ENCODE measurements at regions not wholly inside any gene's neighbourhood (a gene's known extent, or its start where the extent isn't known, plus 50 kb on each side); places are given as distances from the start of the nearest gene placed in this dataset.

GRCh38 chr1:90488451-90488850 is 228.7 kb downstream of the BARHL2 start:
- TF ChIP-seq GATA2 (IDR thresholded peaks at IDR 0.05; ENCODE audit: insufficient read depth, insufficient read length, low read depth, low read length), result no peak
- TF ChIP-seq JUN (IDR thresholded peaks at IDR 0.05; ENCODE audit: borderline replicate concordance, insufficient read depth, insufficient read length, low read depth), result no peak
- no peak for TF ChIP-seq CTCF (IDR thresholded peaks at IDR 0.05; ENCODE audit: extremely low read depth in 1 of 2, insufficient read depth in 1 of 2, low read depth in 1 of 2, low read length in 2 of 2)
- TF ChIP-seq EZH2 (IDR thresholded peaks at IDR 0.05; ENCODE audit: borderline replicate concordance, low read depth, low read length, severe bottlenecking), result no peak
- TF ChIP-seq POLR2A (IDR thresholded peaks at IDR 0.05; ENCODE audit: low read depth, low read length), result no peak
- DNase-seq (ENCODE audit: low read depth, low spot score), result no peak
- no TSS peak for BruUV-seq (replicated peaks)
- Histone ChIP-seq H4K20me1 (replicated peaks; ENCODE audit: control insufficient read depth, extremely low read depth, insufficient read depth, low read length) (no peaks in the 10 kb centered on the region), H3K27ac (ENCODE audit: insufficient read depth, low read depth, low read length) (no peak overlapping the region), H3K27me3 (ENCODE audit: control insufficient read depth in 2 of 2, insufficient read depth in 2 of 2, low read length in 2 of 2) (peaks cover 0 to 2% of the 10 kb centered on the region in 2 experiments), H3K9me1 (replicated peaks; ENCODE audit: control insufficient read depth, extremely low read depth, insufficient read depth, low read length) (no peaks in the 10 kb centered on the region), H3K4me1 (ENCODE audit: control insufficient read depth, extremely low read depth, insufficient read depth, low read length) (no peaks in the 10 kb centered on the region), H3K9me3 (replicated peaks; ENCODE audit: control insufficient read depth, insufficient read depth, low read length) (no peaks in the 10 kb centered on the region), H2AFZ (ENCODE audit: low read depth, low read length) (no peak overlapping the region), H3K4me3 (replicated peaks in 1 of 3; ENCODE audit: insufficient read depth in 1 of 3, low read depth in 1 of 3, low read length in 3 of 3) (no peak overlapping the region), H3K36me3 (ENCODE audit: control insufficient read depth in 2 of 2, extremely low read depth in 1 of 2, insufficient read depth in 2 of 2, low read length in 2 of 2) (no peaks in the 10 kb centered on the region), H3K4me2 (ENCODE audit: insufficient read depth, low read length) (no peak overlapping the region), H3K9ac (replicated peaks; ENCODE audit: extremely low read depth, insufficient read depth, low read length) (no peak overlapping the region), H3K79me2 (ENCODE audit: control insufficient read depth, insufficient read depth, low read length) (no peaks in the 10 kb centered on the region)
- dilution Hi-C loops (cut with MboI; ENCODE audit: extremely low pct_ligation_motif_present, low sequenced_read_pairs) (no loop called here), intact Hi-C loops (cut with micrococcal nuclease) (no loop called here)
- CTCF ChIA-PET, result no interaction called here
- POLR2A ChIA-PET, result no interaction called here
- FAIRE-seq, result no peak

- no TSS peak for BruUV-seq (replicated peaks)
- FAIRE-seq, result no peak
- no peak for TF ChIP-seq MYC (IDR thresholded peaks at IDR 0.05; ENCODE audit: low read depth, low read length)
- TF ChIP-seq FOS (IDR thresholded peaks at IDR 0.05; ENCODE audit: borderline replicate concordance, insufficient read depth, low read length), result no peak
- TF ChIP-seq EZH2 (IDR thresholded peaks at IDR 0.05; ENCODE audit: borderline replicate concordance, low read depth, low read length, severe bottlenecking), result no peak
- no peak for TF ChIP-seq POLR2AphosphoS5 (IDR thresholded peaks at IDR 0.05; ENCODE audit: insufficient read depth, low read depth, low read length)
- no peak for TF ChIP-seq GATA2 (IDR thresholded peaks at IDR 0.05; ENCODE audit: insufficient read depth, insufficient read length, low read depth, low read length)
- TF ChIP-seq POLR2A (IDR thresholded peaks at IDR 0.05; ENCODE audit: low read depth, low read length), result no peak
- TF ChIP-seq MAX (IDR thresholded peaks at IDR 0.05; ENCODE audit: insufficient read depth, insufficient read length), result no peak
- TF ChIP-seq CTCF (IDR thresholded peaks at IDR 0.05; ENCODE audit: extremely low read depth in 1 of 2, insufficient read depth in 1 of 2, low read depth in 1 of 2, low read length in 2 of 2), result no peak
- no peak for TF ChIP-seq JUN (IDR thresholded peaks at IDR 0.05; ENCODE audit: borderline replicate concordance, insufficient read depth, insufficient read length, low read depth)
- Histone ChIP-seq H3K4me1 (ENCODE audit: control insufficient read depth, extremely low read depth, insufficient read depth, low read length) (no peaks in the 10 kb centered on the region), H3K9me3 (replicated peaks; ENCODE audit: control insufficient read depth, insufficient read depth, low read length) (no peaks in the 10 kb centered on the region), H3K9ac (replicated peaks; ENCODE audit: extremely low read depth, insufficient read depth, low read length) (no peak overlapping the region), H3K27ac (ENCODE audit: insufficient read depth, low read depth, low read length) (no peak overlapping the region), H3K9me1 (replicated peaks; ENCODE audit: control insufficient read depth, extremely low read depth, insufficient read depth, low read length) (no peaks in the 10 kb centered on the region), H3K4me2 (ENCODE audit: insufficient read depth, low read length) (no peak overlapping the region), H3K27me3 (ENCODE audit: control insufficient read depth in 2 of 2, insufficient read depth in 2 of 2, low read length in 2 of 2) (peaks cover 0 to 2% of the 10 kb centered on the region in 2 experiments), H2AFZ (ENCODE audit: low read depth, low read length) (no peak overlapping the region), H3K4me3 (replicated peaks in 1 of 3; ENCODE audit: insufficient read depth in 1 of 3, low read depth in 1 of 3, low read length in 3 of 3) (no peak overlapping the region), H4K20me1 (replicated peaks; ENCODE audit: control insufficient read depth, extremely low read depth, insufficient read depth, low read length) (no peaks in the 10 kb centered on the region), H3K36me3 (ENCODE audit: control insufficient read depth in 2 of 2, extremely low read depth in 1 of 2, insufficient read depth in 2 of 2, low read length in 2 of 2) (no peaks in the 10 kb centered on the region), H3K79me2 (ENCODE audit: control insufficient read depth, insufficient read depth, low read length) (no peaks in the 10 kb centered on the region)
- dilution Hi-C loops (cut with MboI; ENCODE audit: extremely low pct_ligation_motif_present, low sequenced_read_pairs) (no loop called here), intact Hi-C loops (cut with micrococcal nuclease) (no loop called here)
- ChIA-PET CTCF (interaction anchor here (1.3 kb wide), 1 partner anchor 234 kb away, joined by 3 read pairs; no protein-coding TSS in a partner anchor), POLR2A (no interaction called here)
- no peak for DNase-seq (ENCODE audit: low read depth, low spot score)
Measured at GRCh38 chr1:90486996-90487395, 230.1 kb downstream of the BARHL2 start.

All from endothelial cell of umbilical vein (primary cell).